Upper lobe of left lung (tissue), 6 donors: ENCODE measurements at regions not wholly inside any gene's neighbourhood (a gene's known extent, or its start where the extent isn't known, plus 50 kb on each side); places are given as distances from the start of the nearest gene placed in this dataset.

ENCODE experiments used
- ATAC-seq, 2 donors: fragments of 200-7000 bp; cut with Tn5 transposase; one replicate each; pipeline ENCODE4 v1.9.1; 2022; ENCODE audit warnings: mild to moderate bottlenecking in 2 of 2, moderate library complexity in 2 of 2; ENCODE audit not compliant: low FRiP score in 2 of 2
- DNase-seq, 2 donors: peaks; one replicate each; pipeline ENCODE4 v3.0.0-alpha.2; 2019 to 2020
- H3K27ac ChIP-seq, 4 donors: fragments of 200-600 bp; sonication (generic); one replicate each; pipeline ENCODE4 v1.5.1; 2016 to 2019
- H3K27me3 ChIP-seq, 4 donors: fragments of 200-600 bp; sonication (generic); one replicate each; pipeline ENCODE4 v1.5.1; 2017 to 2019
- H3K36me3 ChIP-seq, 4 donors: fragments of 200-600 bp; sonication (generic); one replicate each; pipeline ENCODE4 v1.5.1; 2016 to 2019
- H3K4me1 ChIP-seq, 4 donors: fragments of 200-600 bp; sonication (generic); one replicate each; pipeline ENCODE4 v1.5.1; 2018 to 2019
- H3K4me3 ChIP-seq, 4 donors: fragments of 200-600 bp; sonication (generic); one replicate each; pipeline ENCODE4 v1.5.1; 2017 to 2019; ENCODE audit warnings: mild to moderate bottlenecking in 2 of 4, moderate library complexity in 1 of 4
- H3K9me3 ChIP-seq, 4 donors: fragments of 200-600 bp; sonication (generic); one replicate each; pipeline ENCODE4 v1.5.1; 2018 to 2019
- CTCF ChIP-seq, 6 experiments: fragments of 450-650 bp in 4 of 6; fragments of 200-600 bp in 2 of 6; sonication (generic) in 2 of 6; IDR thresholded peaks; one replicate each; pipeline ENCODE4 v1.5.1; 2016 to 2019; ENCODE audit warnings: antibody characterized with exemption in 6 of 6
- EP300 ChIP-seq, 4 donors: sonication (generic); formaldehyde crosslinking; IDR thresholded peaks; one replicate each; pipeline ENCODE4 v1.5.1; 2017; ENCODE audit warnings: antibody characterized with exemption in 4 of 4, control low read depth in 2 of 4
- POLR2A ChIP-seq, 4 donors: fragments of 450-650 bp; IDR thresholded peaks; one replicate each; pipeline ENCODE4 v1.5.1; 2016 to 2017; ENCODE audit warnings: antibody characterized with exemption in 4 of 4, mild to moderate bottlenecking in 2 of 4
- POLR2AphosphoS5 ChIP-seq, 2 donors: sonication (generic); formaldehyde crosslinking; IDR thresholded peaks; one replicate each; pipeline ENCODE4 v1.5.1; 2017; ENCODE audit warnings: antibody characterized with exemption in 2 of 2
- WGBS, 2 donors: methylation state at CpG; one replicate each; pipeline ENCODE4 v1.1.5; 2017 to 2018; 5-methylcytosine and 5-hydroxymethylcytosine counted together
- donor health status: DM: no; HTN: no; CAD: no; lungs with moderate emphysema.
- donor health status: DM: no; HTN: yes; CAD: no; lungs with severe emphysema.

- 77% methylated on average over 13 of the region's 13 CpGs; no CpG with 5 or more reads in 1 of the 2 donors for WGBS, 2 donors
Measured at GRCh38 chrY:19167319-19168201, 394.0 kb upstream of the HSFY2 start.

GRCh38 chrY:19148783-19149182 lies 375.2 kb upstream of the HSFY2 start:
- no peak for ATAC-seq
- 79% methylated on average over 4 of the region's 4 CpGs; no CpG with 5 or more reads in 1 of the 2 donors for WGBS, 2 donors
- Histone ChIP-seq H3K4me1 (no peaks in the 10 kb centered on the region), H3K27me3 (no peaks in the 10 kb centered on the region), H3K27ac (no peak overlapping the region), H3K4me3 (no peak overlapping the region), H3K9me3 (no peaks in the 10 kb centered on the region), H3K36me3 (no peaks in the 10 kb centered on the region)
- DNase-seq = no peak
- TF ChIP-seq EP300 (IDR thresholded peaks at IDR 0.05) (no peak), CTCF (IDR thresholded peaks at IDR 0.05) (no peak), POLR2AphosphoS5 (IDR thresholded peaks at IDR 0.05) (no peak), POLR2A (IDR thresholded peaks at IDR 0.05) (no peak)

More at GRCh38 chrY:19167319-19168201, 394.0 kb upstream of the HSFY2 start:
- no peak overlapping the region for H3K4me3 ChIP-seq
- H3K27me3 ChIP-seq = no peaks in the 10 kb centered on the region
- DNase-seq (no peak), ATAC-seq (no peak)
- H3K27ac ChIP-seq = no peak overlapping the region
- no peak for TF ChIP-seq POLR2A (IDR thresholded peaks at IDR 0.05)
- TF ChIP-seq POLR2AphosphoS5 (IDR thresholded peaks at IDR 0.05) = no peak
- no peak for TF ChIP-seq CTCF (IDR thresholded peaks at IDR 0.05)
- no peaks in the 10 kb centered on the region for H3K4me1 ChIP-seq
- no peaks in the 10 kb centered on the region for H3K9me3 ChIP-seq
- H3K36me3 ChIP-seq = no peaks in the 10 kb centered on the region

GRCh38 chrY:19146296-19146695 lies 372.8 kb upstream of the HSFY2 start:
- Histone ChIP-seq H3K4me3 (no peak overlapping the region), H3K9me3 (no peaks in the 10 kb centered on the region), H3K36me3 (no peaks in the 10 kb centered on the region), H3K4me1 (no peaks in the 10 kb centered on the region), H3K27ac (no peak overlapping the region), H3K27me3 (no peaks in the 10 kb centered on the region)
- WGBS, 2 donors = 0% methylated on average over 1 of the region's 1 CpG; no CpG with 5 or more reads in 1 of the 2 donors
- TF ChIP-seq CTCF (IDR thresholded peaks at IDR 0.05) = no peak
- TF ChIP-seq EP300 (IDR thresholded peaks at IDR 0.05) = no peak
- TF ChIP-seq POLR2AphosphoS5 (IDR thresholded peaks at IDR 0.05) = no peak
- no peak for TF ChIP-seq POLR2A (IDR thresholded peaks at IDR 0.05)
- no peak for DNase-seq
- no peak for ATAC-seq

GRCh38 chrY:19142093-19142492 lies 368.6 kb upstream of the HSFY2 start:
- WGBS, 2 donors = 77% methylated on average over 3 of the region's 4 CpGs; no CpG with 5 or more reads in 1 of the 2 donors

More at GRCh38 chrY:19142093-19142492, 368.6 kb upstream of the HSFY2 start:
- no peaks in the 10 kb centered on the region for H3K27me3 ChIP-seq
- ATAC-seq = no peak
- TF ChIP-seq EP300 (IDR thresholded peaks at IDR 0.05) (no peak), POLR2A (IDR thresholded peaks at IDR 0.05) (no peak), CTCF (IDR thresholded peaks at IDR 0.05) (no peak), POLR2AphosphoS5 (IDR thresholded peaks at IDR 0.05) (no peak)
- H3K9me3 ChIP-seq = no peaks in the 10 kb centered on the region
- no peak overlapping the region for H3K4me3 ChIP-seq
- H3K27ac ChIP-seq = no peak overlapping the region
- no peaks in the 10 kb centered on the region for H3K36me3 ChIP-seq
- no peaks in the 10 kb centered on the region for H3K4me1 ChIP-seq
- no peak for DNase-seq
